GM12892 (cell line): ENCODE measurements at regions not wholly inside any gene's neighbourhood (a gene's known extent, or its start where the extent isn't known, plus 50 kb on each side); places are given as distances from the start of the nearest gene placed in this dataset.

ENCODE experiments used
- DNase-seq: peaks from one replicate; pipeline ENCODE4 v3.0.0; 2011; ENCODE audit not compliant: insufficient read length
- FAIRE-seq: peaks from 2 replicates; lab custom pipeline; 2011; peaks lifted over from hg19 to GRCh38; lab: Jason Lieb, UNC
- POLR2A ChIP-seq: IDR thresholded peaks from 2 replicates; pipeline ENCODE4 v1.6.1; 2011; ENCODE audit warnings: low read depth, low read length, control low read depth
- POLR2AphosphoS5 ChIP-seq: IDR thresholded peaks from 2 replicates; pipeline ENCODE4 v1.6.1; 2011; ENCODE audit warnings: low read depth, low read length, control low read depth
- TAF1 ChIP-seq: IDR thresholded peaks from 2 replicates; pipeline ENCODE4 v1.6.1; 2011; ENCODE audit warnings: low read depth, mild to moderate bottlenecking, control low read depth, low read length, borderline replicate concordance

GRCh38 chr11:115925568-115926090, 421.4 kb upstream of the CADM1 start:
- no peak for DNase-seq
- no peak for FAIRE-seq
- TF ChIP-seq POLR2AphosphoS5 (peak; percentile 73; the same call in 1 of the 2 replicates), POLR2A (peak; percentile 76; the same call in 1 of the 2 replicates), TAF1 (no peak)

- peak; percentile 100 for FAIRE-seq
- DNase-seq = no peak
- peak; percentile 56; the same call in 1 of the 2 replicates for TF ChIP-seq TAF1
- TF ChIP-seq POLR2AphosphoS5 = 0 out of 2 replicates have a peak, but pooled peaks have one; percentile 39
- TF ChIP-seq POLR2A = no peak; the same call in 1 of the 2 replicates
These were observed 420.7 kb upstream of the CADM1 start for GRCh38 chr11:115924744-115925567.

- TF ChIP-seq POLR2A (no peak), TAF1 (no peak), POLR2AphosphoS5 (no peak)
- DNase-seq (no peak), FAIRE-seq (no peak)
These were observed 418.7 kb upstream of the CADM1 start for GRCh38 chr11:115922876-115923275.

GRCh38 chr11:115921986-115922385, 417.8 kb upstream of the CADM1 start:
- FAIRE-seq = no peak
- TF ChIP-seq POLR2A (no peak; the same call in 1 of the 2 replicates), TAF1 (no peak), POLR2AphosphoS5 (no peak)
- DNase-seq = no peak

- TF ChIP-seq POLR2AphosphoS5 = 0 out of 2 replicates have a peak, but pooled peaks have one; percentile 21
- TF ChIP-seq POLR2A = peak; percentile 58
- no peak for TF ChIP-seq TAF1
- DNase-seq = no peak
- no peak for FAIRE-seq
These were observed 417.3 kb upstream of the CADM1 start for GRCh38 chr11:115921540-115921939.

- TF ChIP-seq POLR2A (0 out of 2 replicates have a peak, but pooled peaks have one; percentile 0), POLR2AphosphoS5 (no peak), TAF1 (no peak)
- DNase-seq (no peak), FAIRE-seq (no peak)
These were observed 416.7 kb upstream of the CADM1 start for GRCh38 chr11:115920841-115921480.

- TF ChIP-seq POLR2AphosphoS5 = peak; percentile 59; the same call in 1 of the 2 replicates
- TF ChIP-seq TAF1 = no peak
- FAIRE-seq (peak; percentile 98), DNase-seq (no peak)
These were observed 415.9 kb upstream of the CADM1 start for GRCh38 chr11:115920092-115920461.

- no peak for FAIRE-seq
- DNase-seq = no peak
- TF ChIP-seq POLR2A (peak; percentile 74), TAF1 (peak; percentile 53; the same call in 1 of the 2 replicates), POLR2AphosphoS5 (peak; percentile 66)
These were observed 415.3 kb upstream of the CADM1 start for GRCh38 chr11:115919341-115920091.

- TF ChIP-seq POLR2AphosphoS5 (no peak), POLR2A (0 out of 2 replicates have a peak, but pooled peaks have one; percentile 5), TAF1 (no peak)
- FAIRE-seq (peak; percentile 78), DNase-seq (no peak)
These were observed 414.4 kb upstream of the CADM1 start for GRCh38 chr11:115918576-115918975.

- TF ChIP-seq POLR2A = no peak
- peak; percentile 27 for FAIRE-seq
- no peak for DNase-seq
These were observed 412.4 kb upstream of the CADM1 start for GRCh38 chr11:115916608-115917007.
